Neutrophil (primary cell): ENCODE measurements at regions not wholly inside any gene's neighbourhood (a gene's known extent, or its start where the extent isn't known, plus 50 kb on each side); places are given as distances from the start of the nearest gene placed in this dataset.

ENCODE experiments used
- H3K27ac ChIP-seq: fragments of 200-600 bp; sonication (generic); 2 replicates; pipeline ENCODE4 v1.5.1; 2016; ENCODE audit warnings: mild to moderate bottlenecking, moderate library complexity
- H3K27me3 ChIP-seq: fragments of 200-600 bp; sonication (generic); 2 replicates; pipeline ENCODE4 v1.6.0; 2016; ENCODE audit warnings: mild to moderate bottlenecking
- H3K36me3 ChIP-seq: fragments of 200-600 bp; sonication (generic); 2 replicates; pipeline ENCODE4 v1.5.1; 2017
- H3K4me1 ChIP-seq, 2 experiments: fragments of 200-600 bp in 1 of 2; sonication (generic) in 1 of 2; 1 replicate in 1 of 2; 2 replicates in 1 of 2; pipeline versions ENCODE4 v1.5.1 to v1.6.1; 2013 to 2016; ENCODE audit warnings: low read depth in 1 of 2, low read length in 1 of 2, mild to moderate bottlenecking in 1 of 2, moderate library complexity in 1 of 2; ENCODE audit not compliant: control insufficient read depth in 1 of 2, insufficient read depth in 1 of 2
- H3K4me3 ChIP-seq, 2 experiments: fragments of 200-600 bp in 1 of 2; sonication (generic) in 1 of 2; 1 replicate in 1 of 2; 2 replicates in 1 of 2; pipeline ENCODE4 v1.5.1; 2013 to 2016; ENCODE audit warnings: low read depth in 1 of 2, low read length in 1 of 2, mild to moderate bottlenecking in 1 of 2, moderate library complexity in 1 of 2
- H3K9me3 ChIP-seq: fragments of 200-600 bp; sonication (generic); 2 replicates; pipeline ENCODE4 v1.5.1; 2016
- TF ChIP-seq, protein P1 (sequence below): fragments of 200-600 bp; sonication (generic); IDR thresholded peaks from 2 replicates; pipeline ENCODE4 v1.5.1; 2016; ENCODE audit warnings: antibody characterized with exemption

DNA sequence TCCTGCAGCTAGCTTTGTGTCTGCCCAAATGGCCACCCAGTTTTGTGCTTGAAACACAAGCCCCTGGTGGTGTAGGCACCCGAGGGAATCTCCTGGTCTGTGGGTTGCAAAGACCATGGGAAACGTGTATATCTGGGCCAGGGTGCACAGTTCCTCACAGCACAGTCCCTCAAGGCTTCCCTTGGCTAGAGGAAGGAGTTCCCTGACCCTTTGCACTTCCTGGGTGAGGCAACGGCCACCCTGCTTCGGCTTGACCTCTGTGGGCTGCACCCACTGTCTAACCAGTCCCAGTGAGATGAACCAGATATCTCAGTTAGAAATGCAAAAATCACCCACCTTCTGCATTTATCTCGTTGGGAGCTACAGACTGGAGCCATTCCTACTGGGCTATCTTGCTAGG lies 865.0 kb upstream of the ACO1 start:
- H3K27ac ChIP-seq, result no peak overlapping the region
- no peak overlapping the region for H3K4me3 ChIP-seq
- H3K27me3 ChIP-seq, result no peaks in the 10 kb centered on the region
- no peaks in the 10 kb centered on the region for H3K36me3 ChIP-seq
- TF ChIP-seq, protein P1, sequence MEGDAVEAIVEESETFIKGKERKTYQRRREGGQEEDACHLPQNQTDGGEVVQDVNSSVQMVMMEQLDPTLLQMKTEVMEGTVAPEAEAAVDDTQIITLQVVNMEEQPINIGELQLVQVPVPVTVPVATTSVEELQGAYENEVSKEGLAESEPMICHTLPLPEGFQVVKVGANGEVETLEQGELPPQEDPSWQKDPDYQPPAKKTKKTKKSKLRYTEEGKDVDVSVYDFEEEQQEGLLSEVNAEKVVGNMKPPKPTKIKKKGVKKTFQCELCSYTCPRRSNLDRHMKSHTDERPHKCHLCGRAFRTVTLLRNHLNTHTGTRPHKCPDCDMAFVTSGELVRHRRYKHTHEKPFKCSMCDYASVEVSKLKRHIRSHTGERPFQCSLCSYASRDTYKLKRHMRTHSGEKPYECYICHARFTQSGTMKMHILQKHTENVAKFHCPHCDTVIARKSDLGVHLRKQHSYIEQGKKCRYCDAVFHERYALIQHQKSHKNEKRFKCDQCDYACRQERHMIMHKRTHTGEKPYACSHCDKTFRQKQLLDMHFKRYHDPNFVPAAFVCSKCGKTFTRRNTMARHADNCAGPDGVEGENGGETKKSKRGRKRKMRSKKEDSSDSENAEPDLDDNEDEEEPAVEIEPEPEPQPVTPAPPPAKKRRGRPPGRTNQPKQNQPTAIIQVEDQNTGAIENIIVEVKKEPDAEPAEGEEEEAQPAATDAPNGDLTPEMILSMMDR, result no peak
- H3K4me1 ChIP-seq, result no peaks in the 10 kb centered on the region
- no peaks in the 10 kb centered on the region for H3K9me3 ChIP-seq

DNA sequence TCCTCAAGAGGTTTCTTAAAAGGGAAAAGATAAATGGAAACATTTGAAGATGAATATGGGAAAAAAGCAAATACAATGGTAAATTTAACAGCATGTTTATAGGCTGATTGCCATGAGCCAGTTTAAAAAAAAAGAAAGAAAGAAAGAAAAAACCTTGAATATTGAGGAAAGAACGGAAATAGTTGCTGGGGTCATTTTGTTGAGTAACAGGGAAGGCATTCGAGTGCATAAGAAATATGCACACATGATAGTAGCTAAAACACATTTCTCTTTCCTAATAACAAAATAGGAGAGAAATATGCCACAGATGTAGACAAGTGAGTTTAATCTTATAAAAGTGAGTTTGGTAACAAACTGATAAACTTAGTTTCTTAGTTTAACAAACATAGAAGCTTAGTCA lies 864.6 kb upstream of the ACO1 start:
- Histone ChIP-seq H3K9me3 (no peaks in the 10 kb centered on the region), H3K27me3 (no peaks in the 10 kb centered on the region), H3K36me3 (no peaks in the 10 kb centered on the region), H3K4me1 (no peaks in the 10 kb centered on the region), H3K4me3 (no peak overlapping the region), H3K27ac (no peak overlapping the region)
- TF ChIP-seq, protein P1, result no peak

DNA sequence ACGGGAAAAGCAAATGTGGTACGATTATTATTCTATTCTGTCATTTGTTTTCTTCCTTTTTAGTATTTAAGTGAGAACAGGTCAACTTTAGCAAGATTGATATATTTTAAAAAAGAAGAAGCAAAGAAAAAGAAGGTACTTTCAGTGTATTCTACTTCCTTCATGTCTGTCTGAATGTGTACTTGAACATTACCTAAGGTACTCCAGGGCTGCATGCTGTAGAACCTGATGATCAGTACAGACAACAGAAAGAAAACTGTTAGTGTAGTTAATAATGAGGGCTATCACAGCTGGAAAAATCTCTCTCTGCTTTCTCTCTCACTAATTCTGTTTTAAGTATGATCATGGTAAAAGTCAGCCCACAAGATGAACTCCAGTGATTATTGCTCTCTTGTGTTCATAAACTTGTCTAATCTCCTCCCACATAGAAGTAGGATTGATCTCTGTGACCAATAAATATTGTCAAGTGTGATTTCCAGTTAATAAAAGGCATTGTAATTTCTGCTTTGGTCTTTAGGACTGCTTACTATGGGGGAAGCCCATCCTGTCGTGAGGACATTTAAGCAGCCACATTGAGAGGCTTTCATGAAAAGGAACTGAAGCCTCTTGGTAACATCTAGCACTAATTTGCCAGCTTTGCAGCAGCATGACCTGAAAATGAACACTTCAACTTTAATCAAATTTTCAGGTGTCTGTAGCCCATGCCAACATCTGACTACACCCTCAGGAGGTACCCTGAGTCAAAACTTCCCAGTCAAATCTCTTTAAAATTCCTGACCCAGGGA lies 864.0 kb upstream of the ACO1 start:
- no peak overlapping the region for H3K27ac ChIP-seq
- no peaks in the 10 kb centered on the region for H3K4me1 ChIP-seq
- TF ChIP-seq, protein P1, result no peak
- H3K36me3 ChIP-seq, result no peaks in the 10 kb centered on the region
- no peaks in the 10 kb centered on the region for H3K27me3 ChIP-seq
- H3K4me3 ChIP-seq, result no peak overlapping the region
- H3K9me3 ChIP-seq, result no peaks in the 10 kb centered on the region

DNA sequence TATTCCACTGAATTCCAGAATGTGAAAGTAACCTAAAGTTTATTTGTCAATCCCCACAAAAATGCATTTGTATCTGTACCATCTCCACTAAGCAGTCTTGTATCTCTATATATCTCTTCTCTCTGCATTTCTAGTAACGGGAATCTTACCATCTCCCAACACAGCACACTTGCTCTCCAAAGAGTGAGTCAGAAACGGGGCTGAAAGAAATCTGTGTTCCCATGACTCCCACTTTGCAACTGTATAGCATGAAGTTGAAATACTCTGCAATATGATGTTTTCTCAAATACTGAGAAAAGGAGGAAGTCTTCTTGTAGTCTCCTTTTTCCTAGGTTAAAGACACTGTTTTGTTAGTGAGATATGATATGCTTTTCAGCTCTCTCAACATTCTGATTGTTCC lies 848.8 kb upstream of the ACO1 start:
- TF ChIP-seq, protein P1, result no peak
- no peaks in the 10 kb centered on the region for H3K4me1 ChIP-seq
- no peaks in the 10 kb centered on the region for H3K9me3 ChIP-seq

DNA sequence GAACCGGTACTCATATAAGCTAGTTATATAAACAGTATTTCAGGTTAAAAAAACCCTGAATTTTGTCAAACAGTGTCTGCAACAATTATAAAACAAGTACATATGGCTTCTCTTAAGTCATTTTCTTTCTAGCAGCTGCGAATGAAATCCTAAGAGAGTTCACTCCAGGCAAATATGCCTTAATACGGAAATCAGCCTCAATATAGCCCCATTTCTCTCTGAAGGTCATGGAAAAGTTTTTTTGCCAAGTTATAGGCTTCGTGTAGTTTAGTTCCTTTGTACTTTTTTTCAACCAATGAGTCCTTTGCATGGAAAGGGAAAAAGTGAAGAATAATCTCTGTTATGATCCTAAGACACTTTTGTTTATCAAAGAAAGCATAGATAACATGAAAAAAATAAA lies 848.0 kb upstream of the ACO1 start:
- Histone ChIP-seq H3K36me3 (no peaks in the 10 kb centered on the region), H3K9me3 (no peaks in the 10 kb centered on the region), H3K27ac (no peak overlapping the region), H3K4me3 (no peak overlapping the region), H3K27me3 (no peaks in the 10 kb centered on the region), H3K4me1 (no peaks in the 10 kb centered on the region)
- TF ChIP-seq, protein P1, result no peak

More for the DNA sequence above, 848.8 kb upstream of the ACO1 start:
- H3K4me3 ChIP-seq, result no peak overlapping the region
- no peaks in the 10 kb centered on the region for H3K27me3 ChIP-seq
- no peak overlapping the region for H3K27ac ChIP-seq
- H3K36me3 ChIP-seq, result no peaks in the 10 kb centered on the region
